ENCODE measurements at regions not wholly inside any gene's neighbourhood (a gene's known extent, or its start where the extent isn't known, plus 50 kb on each side); places are given as distances from the start of the nearest gene placed in this dataset.

DNA sequence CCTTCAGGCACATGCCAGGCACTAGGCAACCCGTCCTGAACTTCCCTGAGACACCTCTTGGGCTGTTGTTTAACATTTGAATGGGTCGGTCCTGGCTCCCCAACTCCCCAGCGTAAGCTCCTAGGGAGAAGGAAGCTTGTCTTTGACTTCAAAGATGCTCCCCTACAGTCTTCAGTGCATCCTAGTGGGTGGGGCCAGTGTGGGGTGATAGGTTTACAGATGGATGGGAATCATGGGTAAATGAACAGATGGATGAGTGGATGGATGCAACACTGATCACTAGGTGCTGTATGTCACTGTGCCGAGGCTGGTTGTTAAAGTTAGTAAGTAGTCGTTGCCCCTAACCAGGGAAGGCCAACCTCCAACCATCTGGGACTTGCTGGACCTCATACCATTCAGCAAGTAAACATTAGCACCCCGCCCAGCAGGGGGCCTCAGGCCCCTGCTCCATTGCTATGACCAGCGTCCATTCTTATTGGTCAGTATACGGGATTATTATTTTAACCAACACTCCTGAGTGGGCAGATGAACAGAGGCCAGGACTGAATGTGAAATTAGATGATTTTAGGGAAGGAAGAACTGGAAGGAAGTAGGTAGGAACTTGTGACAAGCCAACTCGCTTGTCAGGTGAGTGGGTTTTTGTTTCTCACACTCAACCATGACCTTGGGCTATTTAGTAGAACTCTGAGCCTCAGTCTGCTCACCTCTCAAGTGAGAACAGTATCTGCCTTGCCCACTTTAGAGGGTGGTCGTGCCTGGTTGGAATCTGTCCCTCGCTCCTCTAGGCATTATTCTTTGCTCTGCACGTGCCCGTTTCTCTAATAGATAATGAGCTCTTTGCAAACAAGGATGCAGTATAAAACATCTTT, 82.9 kb upstream of the FOXP4 start:
- Histone ChIP-seq H3K27me3 (replicated peaks in 1 of 7) (peaks cover 0 to 54% (median 7%) of the 10 kb centered on the region in 7 donors), H3K9me3 (no peaks in the 10 kb centered on the region), H3K4me3 (no peak overlapping the region), H3K27ac (no peak overlapping the region), H3K36me3 (no peaks in the 10 kb centered on the region), H3K4me1 (peaks cover 0 to 13% (median 1%) of the 10 kb centered on the region in 6 donors)
- DNase-seq, result no peak
- intact Hi-C loops (cut with DNase I; ENCODE audit: low total_unique reads), result loop anchor here (5.0 kb wide), 2 partner anchors 114 to 129 kb away; no protein-coding TSS in a partner anchor
- WGBS, 5 donors, result 36 to 53% (median 45%) methylated on average over 13 of the region's 13 CpGs
- TF ChIP-seq, protein P1, sequence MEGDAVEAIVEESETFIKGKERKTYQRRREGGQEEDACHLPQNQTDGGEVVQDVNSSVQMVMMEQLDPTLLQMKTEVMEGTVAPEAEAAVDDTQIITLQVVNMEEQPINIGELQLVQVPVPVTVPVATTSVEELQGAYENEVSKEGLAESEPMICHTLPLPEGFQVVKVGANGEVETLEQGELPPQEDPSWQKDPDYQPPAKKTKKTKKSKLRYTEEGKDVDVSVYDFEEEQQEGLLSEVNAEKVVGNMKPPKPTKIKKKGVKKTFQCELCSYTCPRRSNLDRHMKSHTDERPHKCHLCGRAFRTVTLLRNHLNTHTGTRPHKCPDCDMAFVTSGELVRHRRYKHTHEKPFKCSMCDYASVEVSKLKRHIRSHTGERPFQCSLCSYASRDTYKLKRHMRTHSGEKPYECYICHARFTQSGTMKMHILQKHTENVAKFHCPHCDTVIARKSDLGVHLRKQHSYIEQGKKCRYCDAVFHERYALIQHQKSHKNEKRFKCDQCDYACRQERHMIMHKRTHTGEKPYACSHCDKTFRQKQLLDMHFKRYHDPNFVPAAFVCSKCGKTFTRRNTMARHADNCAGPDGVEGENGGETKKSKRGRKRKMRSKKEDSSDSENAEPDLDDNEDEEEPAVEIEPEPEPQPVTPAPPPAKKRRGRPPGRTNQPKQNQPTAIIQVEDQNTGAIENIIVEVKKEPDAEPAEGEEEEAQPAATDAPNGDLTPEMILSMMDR (IDR thresholded peaks at IDR 0.05 in 8 of 11, conservative IDR thresholded peaks at IDR 0.05 in 3 of 11), result peak; percentile 34 to 70 (median 62)
- TF ChIP-seq POLR2AphosphoS5 (IDR thresholded peaks at IDR 0.05) (no peak), POLR2A (IDR thresholded peaks at IDR 0.05) (no peak)

DNA sequence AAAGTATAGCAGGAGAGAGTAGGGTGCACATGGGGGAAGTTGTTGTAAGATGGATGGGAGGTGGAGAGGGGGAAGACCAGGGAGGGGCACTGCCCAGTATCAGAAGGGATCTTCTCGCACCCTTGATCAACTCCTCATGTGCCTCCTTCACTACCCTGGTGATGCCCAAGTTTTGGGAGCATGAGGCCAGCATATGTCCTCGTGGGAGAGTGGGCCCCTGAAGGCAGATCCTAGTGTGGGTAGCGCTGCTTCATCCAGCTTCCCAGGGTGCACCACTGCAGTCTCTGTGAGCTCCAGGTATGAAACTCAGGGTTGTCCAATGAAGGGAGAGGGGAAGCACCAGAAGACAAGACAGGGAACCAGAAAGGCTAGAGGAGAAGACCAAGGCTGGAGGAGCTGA, 82.2 kb upstream of the FOXP4 start:
- peaks cover 0 to 13% (median 1%) of the 10 kb centered on the region in 6 donors for H3K4me1 ChIP-seq
- no peaks in the 10 kb centered on the region for H3K36me3 ChIP-seq
- 78 to 88% (median 86%) methylated on average over 3 of the region's 3 CpGs for WGBS, 5 donors
- no peak for DNase-seq
- H3K9me3 ChIP-seq, result no peaks in the 10 kb centered on the region
- no peak overlapping the region for H3K4me3 ChIP-seq
- H3K27me3 ChIP-seq (replicated peaks in 1 of 7), result peaks cover 0 to 59% (median 14%) of the 10 kb centered on the region in 7 donors
- intact Hi-C loops (cut with DNase I; ENCODE audit: low total_unique reads), result loop anchor here (5.0 kb wide), 2 partner anchors 113 to 128 kb away; no protein-coding TSS in a partner anchor
- no peak overlapping the region for H3K27ac ChIP-seq
- TF ChIP-seq POLR2AphosphoS5 (IDR thresholded peaks at IDR 0.05), result no peak
- TF ChIP-seq, protein P1 (IDR thresholded peaks at IDR 0.05 in 8 of 11, conservative IDR thresholded peaks at IDR 0.05 in 3 of 11), result no peak
- no peak for TF ChIP-seq POLR2A (IDR thresholded peaks at IDR 0.05)

DNA sequence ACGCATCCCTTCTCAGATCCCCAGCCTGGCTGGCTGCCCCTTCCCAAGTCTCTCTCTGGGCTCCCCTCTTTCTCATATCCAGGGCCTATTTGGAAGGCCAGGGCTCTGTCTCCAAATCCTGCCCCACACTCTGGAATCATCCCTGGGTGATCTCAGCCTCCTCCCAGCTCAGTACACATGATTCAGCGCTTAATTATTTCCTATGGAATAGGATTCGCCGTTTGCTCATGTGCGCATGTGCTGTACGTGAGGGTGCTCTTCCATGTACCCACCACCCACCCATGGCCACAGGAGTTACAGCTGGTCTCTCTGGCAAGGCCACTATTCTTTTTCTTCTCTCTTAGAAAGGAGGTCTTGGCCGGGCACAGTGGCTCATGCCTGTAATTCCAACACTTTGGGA, 81.7 kb upstream of the FOXP4 start:
- no peak for DNase-seq
- H3K27me3 ChIP-seq (replicated peaks in 1 of 7), result peaks cover 0 to 59% (median 19%) of the 10 kb centered on the region in 7 donors
- no peak overlapping the region for H3K4me3 ChIP-seq
- H3K27ac ChIP-seq, result no peak overlapping the region
- WGBS, 5 donors, result 87 to 95% (median 88%) methylated on average over 7 of the region's 7 CpGs
- H3K9me3 ChIP-seq, result no peaks in the 10 kb centered on the region
- intact Hi-C loops (cut with DNase I; ENCODE audit: low total_unique reads), result loop anchor here (5.0 kb wide), 2 partner anchors 113 to 128 kb away; no protein-coding TSS in a partner anchor
- H3K36me3 ChIP-seq, result no peaks in the 10 kb centered on the region
- TF ChIP-seq, protein P1 (IDR thresholded peaks at IDR 0.05 in 8 of 11, conservative IDR thresholded peaks at IDR 0.05 in 3 of 11), result no peak
- no peak for TF ChIP-seq POLR2A (IDR thresholded peaks at IDR 0.05)
- peaks cover 0 to 13% (median 2%) of the 10 kb centered on the region in 6 donors for H3K4me1 ChIP-seq

DNA sequence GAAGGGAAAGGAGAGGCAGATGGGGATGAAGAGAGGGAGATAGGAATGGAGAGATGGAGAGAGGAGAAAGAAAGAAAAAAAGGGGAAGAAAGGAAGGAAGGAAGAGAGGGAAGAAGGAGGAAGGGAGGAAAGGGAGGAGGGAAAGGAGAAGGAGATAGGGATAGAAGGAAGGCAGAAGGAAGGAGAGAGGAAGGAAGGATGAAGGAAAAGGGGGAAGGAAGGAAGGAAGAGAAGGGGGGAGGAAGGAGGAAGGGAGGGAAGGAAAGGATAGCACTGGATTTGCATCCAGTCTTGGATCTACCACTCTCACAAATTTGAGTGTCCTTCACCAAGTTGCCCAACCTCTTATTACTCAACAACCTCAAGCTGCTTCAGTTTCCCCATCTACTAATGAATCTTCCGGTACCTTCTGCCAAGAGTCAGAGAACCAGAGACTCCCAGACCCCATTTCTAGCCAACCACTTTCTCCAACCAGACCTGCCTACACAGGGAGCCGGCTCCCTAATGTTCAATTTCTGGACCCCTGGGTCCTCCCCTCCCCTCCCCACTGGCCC, 79.7 kb upstream of the FOXP4 start:
- H3K9me3 ChIP-seq, result no peaks in the 10 kb centered on the region
- peaks cover 0 to 74% (median 38%) of the 10 kb centered on the region in 7 donors for H3K27me3 ChIP-seq (replicated peaks in 1 of 7)
- no peak overlapping the region for H3K4me3 ChIP-seq
- TF ChIP-seq POLR2A (IDR thresholded peaks at IDR 0.05), result no peak
- H3K36me3 ChIP-seq, result no peaks in the 10 kb centered on the region
- peaks cover 0 to 30% (median 15%) of the 10 kb centered on the region in 6 donors for H3K4me1 ChIP-seq
- intact Hi-C loops (cut with DNase I; ENCODE audit: low total_unique reads), result no loop called here
- 34 to 70% (median 41%) methylated on average over 2 of the region's 2 CpGs for WGBS, 5 donors
- DNase-seq, result no peak
- no peak overlapping the region for H3K27ac ChIP-seq

Measured in spleen (tissue), 11 donors.